Brain microvascular endothelial cell (primary cell): ENCODE measurements at regions not wholly inside any gene's neighbourhood (a gene's known extent, or its start where the extent isn't known, plus 50 kb on each side); places are given as distances from the start of the nearest gene placed in this dataset.

Experiments used
- DNase-seq: peaks from one replicate; pipeline ENCODE4 v3.0.0-alpha.2; 2020
- H3K27ac ChIP-seq: fragments of 250-450 bp; sonication (Bioruptor Pico); 2 replicates; pipeline ENCODE4 v1.5.1; 2020; ENCODE audit warnings: mild to moderate bottlenecking, moderate library complexity
- H3K27me3 ChIP-seq: fragments of 250-450 bp; sonication (Bioruptor Pico); replicated peaks from 2 replicates; pipeline ENCODE4 v1.5.1; 2020; ENCODE audit warnings: mild to moderate bottlenecking
- H3K36me3 ChIP-seq: fragments of 250-450 bp; sonication (Bioruptor Pico); replicated peaks from 2 replicates; pipeline ENCODE4 v1.5.1; 2020; ENCODE audit warnings: mild to moderate bottlenecking
- H3K4me3 ChIP-seq: 2 replicates; pipeline ENCODE4 v1.5.1; 2011; ENCODE audit warnings: low read depth, mild to moderate bottlenecking, control low read depth, low read length, moderate library complexity
- CTCF ChIP-seq: IDR thresholded peaks from 2 replicates; pipeline ENCODE4 v1.5.1; 2011; ENCODE audit warnings: low read depth, mild to moderate bottlenecking, moderate library complexity, low read length, control low read depth, inconsistent platforms; ENCODE audit errors: missing control alignments
- in situ Hi-C: cut with HindIII; loops from 2 replicates; pipeline ENCODE4 v1.10.0; 2017; ENCODE audit warnings: low sequenced_read_pairs, low pct_ligation_motif_present

GRCh38 chr2:63767307-63767706 lies 74.4 kb upstream of the UGP2 start:
- TF ChIP-seq CTCF = no peak
- Histone ChIP-seq H3K4me3 (no peak overlapping the region), H3K36me3 (no peaks in the 10 kb centered on the region), H3K27me3 (no peaks in the 10 kb centered on the region), H3K27ac (no peak overlapping the region)
- in situ Hi-C loops = no loop called here
- DNase-seq = no peak

- Histone ChIP-seq H3K36me3 (no peaks in the 10 kb centered on the region), H3K4me3 (no peak overlapping the region), H3K27ac (no peak overlapping the region), H3K27me3 (no peaks in the 10 kb centered on the region)
- TF ChIP-seq CTCF = no peak
- no peak for DNase-seq
- in situ Hi-C loops = no loop called here
Observed at GRCh38 chr2:63768051-63768450, 73.6 kb upstream of the UGP2 start.

GRCh38 chr2:63769915-63770314 lies 71.8 kb upstream of the UGP2 start:
- no peak overlapping the region for H3K4me3 ChIP-seq
- no peaks in the 10 kb centered on the region for H3K27me3 ChIP-seq
- no peak overlapping the region for H3K27ac ChIP-seq
- in situ Hi-C loops = no loop called here
- no peak for DNase-seq
- TF ChIP-seq CTCF = no peak
- H3K36me3 ChIP-seq = no peaks in the 10 kb centered on the region

- in situ Hi-C loops = no loop called here
- no peak for DNase-seq
- H3K27ac ChIP-seq = no peak overlapping the region
- no peak overlapping the region for H3K4me3 ChIP-seq
- H3K27me3 ChIP-seq = no peaks in the 10 kb centered on the region
- no peak for TF ChIP-seq CTCF
- H3K36me3 ChIP-seq = no peaks in the 10 kb centered on the region
Observed at GRCh38 chr2:63772061-63772460, 69.6 kb upstream of the UGP2 start.

GRCh38 chr2:63775191-63775590 lies 66.5 kb upstream of the UGP2 start:
- Histone ChIP-seq H3K27me3 (no peaks in the 10 kb centered on the region), H3K27ac (no peak overlapping the region), H3K36me3 (no peaks in the 10 kb centered on the region), H3K4me3 (no peak overlapping the region)
- no peak for DNase-seq
- TF ChIP-seq CTCF = no peak
- in situ Hi-C loops = no loop called here

- Histone ChIP-seq H3K36me3 (no peaks in the 10 kb centered on the region), H3K27me3 (no peaks in the 10 kb centered on the region), H3K27ac (no peak overlapping the region), H3K4me3 (no peak overlapping the region)
- TF ChIP-seq CTCF = no peak
- DNase-seq = no peak
- in situ Hi-C loops = no loop called here
Observed at GRCh38 chr2:63776382-63776781, 65.3 kb upstream of the UGP2 start.
